Loucy (cell line): ENCODE measurements at regions not wholly inside any gene's neighbourhood (a gene's known extent, or its start where the extent isn't known, plus 50 kb on each side); places are given as distances from the start of the nearest gene placed in this dataset.

Experiments
- H2AFZ ChIP-seq: fragments of 200-600 bp; sonication (generic); 2 replicates; pipeline ENCODE4 v1.6.0; 2016; ENCODE audit warnings: antibody characterized with exemption, mild to moderate bottlenecking, low read length, moderate library complexity
- H3F3A ChIP-seq: fragments of 200-600 bp; 2 replicates; pipeline ENCODE4 v1.6.0; 2016; ENCODE audit warnings: antibody characterized with exemption, low read depth, mild to moderate bottlenecking
- H3K27me3 ChIP-seq: fragments of 200-600 bp; sonication (generic); 2 replicates; pipeline ENCODE4 v1.6.1; 2014; ENCODE audit warnings: low read length, mild to moderate bottlenecking; ENCODE audit not compliant: insufficient read depth, poor library complexity, severe bottlenecking
- H3K36me3 ChIP-seq: fragments of 200-600 bp; sonication (generic); 2 replicates; pipeline ENCODE4 v1.6.1; 2016; ENCODE audit warnings: low read length; ENCODE audit not compliant: insufficient read depth
- H3K4me1 ChIP-seq: fragments of 200-600 bp; sonication (generic); 2 replicates; pipeline ENCODE4 v1.5.1; 2014; ENCODE audit warnings: low read length, mild to moderate bottlenecking; ENCODE audit not compliant: insufficient read depth, poor library complexity, severe bottlenecking
- H3K4me2 ChIP-seq: fragments of 200-600 bp; sonication (generic); 2 replicates; pipeline ENCODE4 v1.6.0; 2014; ENCODE audit warnings: antibody characterized with exemption, low read length, low read depth, mild to moderate bottlenecking; ENCODE audit not compliant: poor library complexity, severe bottlenecking
- H3K4me3 ChIP-seq: fragments of 200-600 bp; sonication (generic); 2 replicates; pipeline ENCODE4 v1.5.1; 2014; ENCODE audit warnings: low read length, mild to moderate bottlenecking, mixed read lengths; ENCODE audit not compliant: poor library complexity, severe bottlenecking
- H3K79me2 ChIP-seq: fragments of 200-600 bp; sonication (generic); 2 replicates; pipeline ENCODE4 v1.6.1; 2014; ENCODE audit warnings: low read length; ENCODE audit not compliant: insufficient read depth
- H3K9ac ChIP-seq: fragments of 200-600 bp; sonication (generic); 2 replicates; pipeline ENCODE4 v1.6.0; 2014; ENCODE audit warnings: mild to moderate bottlenecking, low read depth, low read length, moderate library complexity; ENCODE audit not compliant: poor library complexity, severe bottlenecking
- H3K9me2 ChIP-seq: fragments of 200-600 bp; sonication (generic); replicated peaks from 2 replicates; pipeline ENCODE4 v1.6.1; 2016; ENCODE audit warnings: low read depth, low read length, mixed read lengths
- H3K9me3 ChIP-seq: fragments of 200-600 bp; sonication (generic); 2 replicates; pipeline ENCODE4 v1.6.1; 2014; ENCODE audit warnings: mild to moderate bottlenecking, antibody characterized with exemption, low read length, low read depth; ENCODE audit not compliant: insufficient read depth
- H4K20me1 ChIP-seq: fragments of 200-600 bp; sonication (generic); 2 replicates; pipeline ENCODE4 v1.6.0; 2014; ENCODE audit warnings: antibody characterized with exemption, low read length, mild to moderate bottlenecking; ENCODE audit not compliant: insufficient read depth, poor library complexity, severe bottlenecking
- CTCF ChIP-seq: fragments of 200-600 bp; sonication (generic); conservative IDR thresholded peaks from 2 replicates; pipeline ENCODE4 v1.5.1; 2014; ENCODE audit warnings: mild to moderate bottlenecking, antibody characterized with exemption, low read length
- EZH2phosphoT487 ChIP-seq: fragments of 200-600 bp; IDR thresholded peaks from 2 replicates; pipeline ENCODE4 v1.6.1; 2018; ENCODE audit warnings: antibody characterized with exemption, mild to moderate bottlenecking, moderate library complexity, borderline replicate concordance

- Histone ChIP-seq H4K20me1 (no peaks in the 10 kb centered on the region), H3K9me3 (no peaks in the 10 kb centered on the region), H3K4me1 (no peaks in the 10 kb centered on the region), H3F3A (no peaks in the 10 kb centered on the region), H3K79me2 (no peaks in the 10 kb centered on the region), H3K36me3 (no peaks in the 10 kb centered on the region), H2AFZ (no peak overlapping the region), H3K9ac (no peak overlapping the region), H3K4me2 (no peak overlapping the region), H3K4me3 (no peak overlapping the region), H3K9me2 (no peaks in the 10 kb centered on the region), H3K27me3 (no peaks in the 10 kb centered on the region)
- no peak for TF ChIP-seq EZH2phosphoT487
- no peak for TF ChIP-seq CTCF
Observed at GRCh38 chr5:107770051-107770450, 99.3 kb upstream of the EFNA5 start.

DNA sequence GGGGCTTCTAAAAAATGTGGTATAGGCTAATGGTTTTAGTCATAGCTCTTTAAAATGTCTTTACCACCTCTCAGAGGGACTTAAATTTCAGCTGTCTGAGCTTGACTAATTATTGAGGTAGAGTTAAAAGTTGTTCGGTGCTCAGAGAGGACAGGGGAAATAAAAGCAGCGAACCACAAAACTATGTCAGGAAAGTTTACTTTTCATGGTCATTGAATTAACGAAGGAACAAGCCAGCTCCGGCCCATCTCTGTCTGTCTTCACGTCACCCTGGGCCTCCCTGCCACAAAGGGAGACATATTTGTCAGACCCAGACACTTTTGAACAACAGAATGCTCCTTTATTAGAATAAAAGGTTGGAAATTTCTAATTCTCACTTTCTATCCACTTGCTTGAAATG is 98.8 kb upstream of the EFNA5 start:
- H3K36me3 ChIP-seq, result no peaks in the 10 kb centered on the region
- no peak overlapping the region for H2AFZ ChIP-seq
- no peak overlapping the region for H3K4me2 ChIP-seq
- no peak overlapping the region for H3K9ac ChIP-seq
- no peaks in the 10 kb centered on the region for H3K9me2 ChIP-seq
- no peak for TF ChIP-seq EZH2phosphoT487
- TF ChIP-seq CTCF, result no peak
- no peaks in the 10 kb centered on the region for H3F3A ChIP-seq
- no peaks in the 10 kb centered on the region for H3K27me3 ChIP-seq
- no peaks in the 10 kb centered on the region for H3K9me3 ChIP-seq
- no peaks in the 10 kb centered on the region for H4K20me1 ChIP-seq
- no peaks in the 10 kb centered on the region for H3K4me1 ChIP-seq
- H3K4me3 ChIP-seq, result no peak overlapping the region
- no peaks in the 10 kb centered on the region for H3K79me2 ChIP-seq

GRCh38 chr5:107766972-107767371 is 96.2 kb upstream of the EFNA5 start:
- Histone ChIP-seq H4K20me1 (no peaks in the 10 kb centered on the region), H3K79me2 (no peaks in the 10 kb centered on the region), H3K4me2 (no peak overlapping the region), H3K9me2 (no peaks in the 10 kb centered on the region), H3K36me3 (no peaks in the 10 kb centered on the region), H3K27me3 (no peaks in the 10 kb centered on the region), H2AFZ (no peak overlapping the region), H3K9me3 (no peaks in the 10 kb centered on the region), H3K4me3 (no peak overlapping the region), H3K4me1 (no peaks in the 10 kb centered on the region), H3K9ac (no peak overlapping the region), H3F3A (no peaks in the 10 kb centered on the region)
- TF ChIP-seq CTCF, result no peak
- no peak for TF ChIP-seq EZH2phosphoT487
